Endothelial cell of umbilical vein (primary cell): ENCODE measurements at regions not wholly inside any gene's neighbourhood (a gene's known extent, or its start where the extent isn't known, plus 50 kb on each side); places are given as distances from the start of the nearest gene placed in this dataset.

Source experiments
- BruUV-seq: library from RNA; stranded (reverse); fragments of 400-500 nt; replicated peaks from 2 replicates; lab custom pipeline; 2021; lab: Mats Ljungman, UMichigan
- CTCF ChIA-PET: fragments of 300-600, 350-600 bp; sonication (Branson Sonifier 250); formaldehyde crosslinking; loops from one replicate; lab custom pipeline; 2021; ENCODE audit warnings: antibody characterized with exemption, inconsistent platforms; lab: Charles Lee
- POLR2A ChIA-PET: fragments of 300-600, 350-600 bp; sonication (Branson Sonifier 250); formaldehyde crosslinking; loops from one replicate; lab custom pipeline; 2021; ENCODE audit warnings: antibody characterized with exemption, inconsistent platforms; lab: Charles Lee
- DNase-seq: peaks from one replicate; pipeline ENCODE4 v3.0.0-alpha.2; 2011; ENCODE audit warnings: low read depth, low spot score
- FAIRE-seq: peaks from 2 replicates; lab custom pipeline; 2011; peaks lifted over from hg19 to GRCh38; lab: Jason Lieb, UNC
- H2AFZ ChIP-seq: 2 replicates; pipeline ENCODE4 v1.6.0; 2012; ENCODE audit warnings: low read depth, low read length, control low read depth, inconsistent platforms
- H3K27ac ChIP-seq: 2 replicates; pipeline ENCODE4 v1.5.1; 2011; ENCODE audit warnings: low read depth, mild to moderate bottlenecking, control low read depth, low read length, moderate library complexity; ENCODE audit not compliant: insufficient read depth
- H3K27me3 ChIP-seq, 2 experiments: 2 replicates each; pipeline versions ENCODE4 v1.6.0 to v1.6.1; 2011; ENCODE audit warnings: low read length in 2 of 2, mixed read lengths in 1 of 2; ENCODE audit not compliant: control insufficient read depth in 2 of 2, insufficient read depth in 2 of 2
- H3K36me3 ChIP-seq, 2 experiments: 2 replicates in 1 of 2; 3 replicates in 1 of 2; pipeline ENCODE4 v1.5.1; 2011; ENCODE audit warnings: low read length in 2 of 2, mild to moderate bottlenecking in 1 of 2, moderate library complexity in 1 of 2; ENCODE audit not compliant: control insufficient read depth in 2 of 2, insufficient read depth in 2 of 2; ENCODE audit errors: extremely low read depth in 1 of 2
- H3K4me1 ChIP-seq: 3 replicates; pipeline ENCODE4 v1.5.1; 2011; ENCODE audit warnings: mild to moderate bottlenecking, low read length; ENCODE audit not compliant: control insufficient read depth, insufficient read depth; ENCODE audit errors: extremely low read depth
- H3K4me2 ChIP-seq: 2 replicates; pipeline ENCODE4 v1.6.1; 2011; ENCODE audit warnings: low read length, control low read depth, mixed read lengths; ENCODE audit not compliant: insufficient read depth
- H3K4me3 ChIP-seq, 3 experiments: fragments of 200-600 bp in 1 of 3; sonication (generic), shearing (Covaris generic) in 1 of 3; replicated peaks in 1 of 3; 2 replicates each; pipeline ENCODE4 v1.5.1; 2011 to 2016; ENCODE audit warnings: control low read depth in 3 of 3, low read length in 3 of 3, mild to moderate bottlenecking in 2 of 3, inconsistent platforms in 1 of 3, low read depth in 1 of 3, moderate library complexity in 1 of 3; ENCODE audit not compliant: insufficient read depth in 1 of 3
- H3K79me2 ChIP-seq: 2 replicates; pipeline ENCODE4 v1.6.0; 2012; ENCODE audit warnings: low read length, inconsistent platforms; ENCODE audit not compliant: control insufficient read depth, insufficient read depth
- H3K9ac ChIP-seq: replicated peaks from 2 replicates; pipeline ENCODE3; 2011; ENCODE audit warnings: low read length, control low read depth; ENCODE audit not compliant: insufficient read depth; ENCODE audit errors: extremely low read depth
- H3K9me1 ChIP-seq: replicated peaks from 3 replicates; pipeline ENCODE4 v1.6.0; 2011; ENCODE audit warnings: mild to moderate bottlenecking, low read length; ENCODE audit not compliant: control insufficient read depth, insufficient read depth; ENCODE audit errors: extremely low read depth
- H3K9me3 ChIP-seq: replicated peaks from 2 replicates; pipeline ENCODE4 v1.5.1; 2012; ENCODE audit warnings: low read length, inconsistent platforms; ENCODE audit not compliant: control insufficient read depth, insufficient read depth
- H4K20me1 ChIP-seq: replicated peaks from 2 replicates; pipeline ENCODE3; 2011; ENCODE audit warnings: mild to moderate bottlenecking, low read length; ENCODE audit not compliant: control insufficient read depth, insufficient read depth; ENCODE audit errors: extremely low read depth
- EZH2 ChIP-seq: IDR thresholded peaks from 2 replicates; pipeline ENCODE4 v1.6.1; 2012; ENCODE audit warnings: borderline replicate concordance, low read depth, mild to moderate bottlenecking, moderate library complexity, low read length, inconsistent platforms; ENCODE audit not compliant: severe bottlenecking
- MYC ChIP-seq: IDR thresholded peaks from one replicate; pipeline ENCODE4 v1.6.1; 2011; ENCODE audit warnings: mild to moderate bottlenecking, low read depth, low read length
- POLR2A ChIP-seq: IDR thresholded peaks from 2 replicates; pipeline ENCODE4 v1.6.1; 2012; ENCODE audit warnings: low read depth, mild to moderate bottlenecking, control low read depth, low read length
- POLR2AphosphoS5 ChIP-seq: IDR thresholded peaks from 2 replicates; pipeline ENCODE4 v1.6.1; 2012; ENCODE audit warnings: low read depth, mild to moderate bottlenecking, control low read depth, low read length, moderate library complexity; ENCODE audit not compliant: insufficient read depth
- dilution Hi-C: fragments of 300-500 bp; cut with MboI; formaldehyde crosslinking; loops from one replicate; pipeline ENCODE4 v1.15.0; 2019; ENCODE audit warnings: low sequenced_read_pairs; ENCODE audit not compliant: extremely low pct_ligation_motif_present
- intact Hi-C: fragments of 100-400 bp; cut with micrococcal nuclease; formaldehyde crosslinking; loops from one replicate; pipeline ENCODE4 v1.10.0; 2022
- TF ChIP-seq, protein P1 (sequence below), 2 donors: IDR thresholded peaks; 1 replicate in 1 of 2; 2 replicates in 1 of 2; pipeline ENCODE4 v1.5.1; 2011; ENCODE audit warnings: low read length in 2 of 2, mild to moderate bottlenecking in 2 of 2, moderate library complexity in 2 of 2, control low read depth in 1 of 2, inconsistent platforms in 1 of 2, low read depth in 1 of 2; ENCODE audit not compliant: insufficient read depth in 1 of 2; ENCODE audit errors: extremely low read depth in 1 of 2

DNA sequence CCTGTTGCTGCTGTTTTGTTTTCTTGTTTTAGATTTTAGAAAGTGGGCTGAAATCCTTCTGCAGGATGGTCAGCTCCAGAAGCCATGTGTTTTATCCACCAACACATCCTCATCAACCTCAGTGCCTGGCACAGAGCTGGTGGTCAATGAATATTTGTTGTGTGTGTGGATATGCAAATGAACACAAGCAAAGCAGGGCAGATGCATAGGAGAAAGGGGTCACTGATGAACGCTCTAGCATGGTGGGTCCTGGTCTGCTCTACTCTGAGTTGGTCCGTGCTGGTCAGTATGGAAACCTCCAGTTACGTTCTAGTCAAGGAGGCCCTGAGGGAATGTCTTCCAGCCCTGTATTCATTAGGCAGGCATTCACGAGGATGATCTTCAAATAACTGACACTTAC is 682.5 kb downstream of the QKI start:
- peak; percentile 28 for FAIRE-seq
- H3K36me3 ChIP-seq: no peaks in the 10 kb centered on the region
- intact Hi-C loops: loop anchor here (1.0 to 5.0 kb wide), 6 partner anchors 141 to 1670 kb away; no protein-coding TSS in a partner anchor
- no peaks in the 10 kb centered on the region for H3K9me3 ChIP-seq
- no peaks in the 10 kb centered on the region for H4K20me1 ChIP-seq
- no peak for DNase-seq
- no TSS peak for BruUV-seq
- H2AFZ ChIP-seq: no peak overlapping the region
- no peaks in the 10 kb centered on the region for H3K27me3 ChIP-seq
- TF ChIP-seq POLR2A: no peak
- TF ChIP-seq MYC: no peak
- TF ChIP-seq POLR2AphosphoS5: no peak
- TF ChIP-seq, protein P1, sequence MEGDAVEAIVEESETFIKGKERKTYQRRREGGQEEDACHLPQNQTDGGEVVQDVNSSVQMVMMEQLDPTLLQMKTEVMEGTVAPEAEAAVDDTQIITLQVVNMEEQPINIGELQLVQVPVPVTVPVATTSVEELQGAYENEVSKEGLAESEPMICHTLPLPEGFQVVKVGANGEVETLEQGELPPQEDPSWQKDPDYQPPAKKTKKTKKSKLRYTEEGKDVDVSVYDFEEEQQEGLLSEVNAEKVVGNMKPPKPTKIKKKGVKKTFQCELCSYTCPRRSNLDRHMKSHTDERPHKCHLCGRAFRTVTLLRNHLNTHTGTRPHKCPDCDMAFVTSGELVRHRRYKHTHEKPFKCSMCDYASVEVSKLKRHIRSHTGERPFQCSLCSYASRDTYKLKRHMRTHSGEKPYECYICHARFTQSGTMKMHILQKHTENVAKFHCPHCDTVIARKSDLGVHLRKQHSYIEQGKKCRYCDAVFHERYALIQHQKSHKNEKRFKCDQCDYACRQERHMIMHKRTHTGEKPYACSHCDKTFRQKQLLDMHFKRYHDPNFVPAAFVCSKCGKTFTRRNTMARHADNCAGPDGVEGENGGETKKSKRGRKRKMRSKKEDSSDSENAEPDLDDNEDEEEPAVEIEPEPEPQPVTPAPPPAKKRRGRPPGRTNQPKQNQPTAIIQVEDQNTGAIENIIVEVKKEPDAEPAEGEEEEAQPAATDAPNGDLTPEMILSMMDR (IDR thresholded peaks at IDR 0.05; ENCODE audit: extremely low read depth in 1 of 2, insufficient read depth in 1 of 2, low read depth in 1 of 2, low read length in 2 of 2): no peak
- no peak overlapping the region for H3K4me2 ChIP-seq
- H3K9me1 ChIP-seq: no peaks in the 10 kb centered on the region
- H3K27ac ChIP-seq: peak overlapping the region; percentile 59
- ChIA-PET CTCF (interaction anchor here (1.1 to 2.6 kb wide), 5 partner anchors 9 to 162 kb away, joined by 4 to 36 read pairs (median 8); no protein-coding TSS in a partner anchor), POLR2A (no interaction called here)
- no peak overlapping the region for H3K4me3 ChIP-seq
- H3K4me1 ChIP-seq: peaks cover 20% of the 10 kb centered on the region
- dilution Hi-C loops: no loop called here
- H3K9ac ChIP-seq: no peak overlapping the region
- no peaks in the 10 kb centered on the region for H3K79me2 ChIP-seq

DNA sequence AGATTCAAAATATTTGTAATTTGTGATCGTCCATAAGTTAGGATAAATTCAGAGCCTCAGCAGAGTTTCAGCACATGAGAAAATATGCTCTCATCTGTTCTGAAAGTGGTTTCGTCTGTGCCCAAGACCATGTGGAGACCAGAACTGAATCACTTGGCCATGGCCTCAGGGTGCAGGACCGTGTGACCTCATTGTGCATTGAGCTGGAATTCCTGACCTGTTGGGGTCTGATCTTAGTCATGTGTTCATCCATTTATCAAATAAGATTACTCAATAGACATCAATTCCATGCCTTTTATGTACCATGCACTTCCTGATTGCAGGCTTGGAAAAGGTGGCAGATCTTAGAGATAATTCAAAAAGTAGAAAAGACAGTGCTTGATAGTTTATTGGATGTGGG is 680.5 kb downstream of the QKI start:
- intact Hi-C loops (loop anchor here (5.0 kb wide), 3 partner anchors 227 to 738 kb away; no protein-coding TSS in a partner anchor), dilution Hi-C loops (no loop called here)
- Histone ChIP-seq H3K4me3 (no peak overlapping the region), H4K20me1 (no peaks in the 10 kb centered on the region), H3K9ac (no peak overlapping the region), H3K27ac (no peak overlapping the region), H3K9me3 (no peaks in the 10 kb centered on the region), H3K27me3 (no peaks in the 10 kb centered on the region), H2AFZ (no peak overlapping the region), H3K36me3 (no peaks in the 10 kb centered on the region), H3K9me1 (no peaks in the 10 kb centered on the region), H3K79me2 (no peaks in the 10 kb centered on the region), H3K4me1 (peaks cover 20% of the 10 kb centered on the region), H3K4me2 (no peak overlapping the region)
- POLR2A ChIA-PET: no interaction called here
- no peak for FAIRE-seq
- BruUV-seq: no TSS peak
- CTCF ChIA-PET: no interaction called here
- no peak for DNase-seq
- TF ChIP-seq EZH2 (no peak), POLR2A (no peak)
